HFFc6 (cell line): ENCODE measurements at regions not wholly inside any gene's neighbourhood (a gene's known extent, or its start where the extent isn't known, plus 50 kb on each side); places are given as distances from the start of the nearest gene placed in this dataset.

ENCODE experiments used
- DNase-seq: peaks from one replicate; pipeline ENCODE4 v3.0.0-alpha.2; 2018
- H3K27ac Mint-ChIP-seq: 2 replicates; pipeline ENCODE4 v1.8.0; 2020; ENCODE audit warnings: mild to moderate bottlenecking, mixed read lengths
- H3K27me3 Mint-ChIP-seq: 2 replicates; pipeline ENCODE4 v1.8.0; 2021; ENCODE audit warnings: mild to moderate bottlenecking, moderate library complexity, mixed read lengths; ENCODE audit not compliant: insufficient read depth
- H3K36me3 Mint-ChIP-seq: 2 replicates; pipeline ENCODE4 v1.8.0; 2021; ENCODE audit warnings: low read depth, mixed read lengths
- H3K4me1 Mint-ChIP-seq: 2 replicates; pipeline ENCODE4 v1.8.0; 2020; ENCODE audit warnings: low read depth, mixed read lengths
- H3K4me3 Mint-ChIP-seq: 2 replicates; pipeline ENCODE4 v1.8.0; 2020; ENCODE audit warnings: mild to moderate bottlenecking, moderate library complexity, mixed read lengths
- H3K9me3 Mint-ChIP-seq: 2 replicates; pipeline ENCODE4 v1.8.0; 2020; ENCODE audit warnings: mild to moderate bottlenecking, mixed read lengths
- TF ChIP-seq, protein P1 (sequence below): fragments of 200-600 bp; sonication (generic); IDR thresholded peaks from 2 replicates; pipeline ENCODE4 v1.5.0; 2021; ENCODE audit warnings: antibody characterized with exemption, mild to moderate bottlenecking

DNA sequence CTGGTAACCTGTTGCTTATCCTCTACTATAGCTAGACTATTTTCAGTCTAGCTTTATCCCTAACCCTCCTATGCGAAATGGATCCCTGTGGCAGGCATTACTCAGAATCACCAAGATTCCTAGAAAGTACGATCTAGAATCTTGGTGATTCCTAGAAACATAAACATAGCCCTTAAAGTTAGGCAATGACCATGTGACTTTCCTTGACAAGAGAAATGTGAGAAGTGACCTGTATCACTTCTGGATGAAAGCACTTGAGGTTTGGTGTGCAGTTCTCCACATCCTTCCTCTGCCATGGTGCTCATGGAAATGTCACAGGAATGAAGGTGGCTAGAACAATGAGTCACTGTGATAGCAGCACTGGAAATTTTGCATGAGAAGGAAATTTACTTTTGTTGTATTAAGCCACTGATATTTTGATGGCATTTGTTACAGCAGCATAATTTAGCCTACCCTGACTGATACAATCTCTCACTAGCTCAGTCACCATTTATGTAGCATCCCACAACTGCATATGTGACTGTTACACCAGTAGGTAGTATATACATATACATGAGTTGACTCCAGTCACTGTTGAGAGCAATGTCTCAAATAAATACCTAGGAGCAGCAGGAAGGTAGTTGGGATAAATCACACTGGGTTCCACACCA lies 68.3 kb upstream of the MAPRE2 start:
- Mint-ChIP-seq H3K4me1 (peaks cover 11% of the 10 kb centered on the region), H3K36me3 (no peaks in the 10 kb centered on the region), H3K27ac (no peak overlapping the region), H3K27me3 (peaks cover 18% of the 10 kb centered on the region), H3K4me3 (no peak overlapping the region), H3K9me3 (no peaks in the 10 kb centered on the region)
- TF ChIP-seq, protein P1, sequence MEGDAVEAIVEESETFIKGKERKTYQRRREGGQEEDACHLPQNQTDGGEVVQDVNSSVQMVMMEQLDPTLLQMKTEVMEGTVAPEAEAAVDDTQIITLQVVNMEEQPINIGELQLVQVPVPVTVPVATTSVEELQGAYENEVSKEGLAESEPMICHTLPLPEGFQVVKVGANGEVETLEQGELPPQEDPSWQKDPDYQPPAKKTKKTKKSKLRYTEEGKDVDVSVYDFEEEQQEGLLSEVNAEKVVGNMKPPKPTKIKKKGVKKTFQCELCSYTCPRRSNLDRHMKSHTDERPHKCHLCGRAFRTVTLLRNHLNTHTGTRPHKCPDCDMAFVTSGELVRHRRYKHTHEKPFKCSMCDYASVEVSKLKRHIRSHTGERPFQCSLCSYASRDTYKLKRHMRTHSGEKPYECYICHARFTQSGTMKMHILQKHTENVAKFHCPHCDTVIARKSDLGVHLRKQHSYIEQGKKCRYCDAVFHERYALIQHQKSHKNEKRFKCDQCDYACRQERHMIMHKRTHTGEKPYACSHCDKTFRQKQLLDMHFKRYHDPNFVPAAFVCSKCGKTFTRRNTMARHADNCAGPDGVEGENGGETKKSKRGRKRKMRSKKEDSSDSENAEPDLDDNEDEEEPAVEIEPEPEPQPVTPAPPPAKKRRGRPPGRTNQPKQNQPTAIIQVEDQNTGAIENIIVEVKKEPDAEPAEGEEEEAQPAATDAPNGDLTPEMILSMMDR: no peak
- no peak for DNase-seq

DNA sequence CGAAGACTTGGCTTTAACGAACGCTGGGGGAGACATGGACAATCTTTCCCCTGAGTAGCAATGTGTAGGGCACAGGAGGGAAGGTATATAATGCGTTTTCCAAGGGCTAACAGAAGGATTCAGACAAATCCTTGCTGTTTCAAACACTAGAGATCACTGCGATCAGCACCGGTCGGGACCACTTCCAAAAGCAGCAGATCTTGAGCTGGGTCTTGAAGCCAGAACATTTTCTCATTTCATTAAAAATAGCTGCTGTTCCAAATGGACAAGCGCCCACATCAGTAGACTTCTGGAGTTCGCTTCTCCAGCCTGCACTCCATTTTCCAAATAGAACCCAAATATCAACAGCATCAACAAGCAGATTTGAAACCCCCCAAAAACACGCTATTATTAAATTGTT lies 65.1 kb upstream of the MAPRE2 start:
- Mint-ChIP-seq H3K4me3 (peak overlapping the region; percentile 57), H3K9me3 (no peaks in the 10 kb centered on the region), H3K4me1 (peaks cover 30% of the 10 kb centered on the region), H3K27me3 (peaks cover 15% of the 10 kb centered on the region), H3K27ac (no peak overlapping the region), H3K36me3 (no peaks in the 10 kb centered on the region)
- DNase-seq: no peak
- TF ChIP-seq, protein P1: no peak

- H3K36me3 Mint-ChIP-seq: no peaks in the 10 kb centered on the region
- peaks cover 30% of the 10 kb centered on the region for H3K4me1 Mint-ChIP-seq
- no peak overlapping the region for H3K27ac Mint-ChIP-seq
- H3K9me3 Mint-ChIP-seq: no peaks in the 10 kb centered on the region
- peak overlapping the region; percentile 57 for H3K4me3 Mint-ChIP-seq
- DNase-seq: no peak
- TF ChIP-seq, protein P1: no peak
- peaks cover 15% of the 10 kb centered on the region for H3K27me3 Mint-ChIP-seq
Observed at GRCh38 chr18:34976534-34976898, 64.7 kb upstream of the MAPRE2 start.

GRCh38 chr18:34976899-34977837 lies 64.0 kb upstream of the MAPRE2 start:
- TF ChIP-seq, protein P1: no peak
- DNase-seq: no peak
- H3K27ac Mint-ChIP-seq: no peak overlapping the region; the same call in 1 of the 2 replicates
- H3K36me3 Mint-ChIP-seq: no peaks in the 10 kb centered on the region
- H3K4me1 Mint-ChIP-seq: peaks cover 30% of the 10 kb centered on the region
- peak overlapping the region; percentile 85 for H3K4me3 Mint-ChIP-seq
- H3K27me3 Mint-ChIP-seq: peaks cover 15% of the 10 kb centered on the region
- no peaks in the 10 kb centered on the region for H3K9me3 Mint-ChIP-seq

DNA sequence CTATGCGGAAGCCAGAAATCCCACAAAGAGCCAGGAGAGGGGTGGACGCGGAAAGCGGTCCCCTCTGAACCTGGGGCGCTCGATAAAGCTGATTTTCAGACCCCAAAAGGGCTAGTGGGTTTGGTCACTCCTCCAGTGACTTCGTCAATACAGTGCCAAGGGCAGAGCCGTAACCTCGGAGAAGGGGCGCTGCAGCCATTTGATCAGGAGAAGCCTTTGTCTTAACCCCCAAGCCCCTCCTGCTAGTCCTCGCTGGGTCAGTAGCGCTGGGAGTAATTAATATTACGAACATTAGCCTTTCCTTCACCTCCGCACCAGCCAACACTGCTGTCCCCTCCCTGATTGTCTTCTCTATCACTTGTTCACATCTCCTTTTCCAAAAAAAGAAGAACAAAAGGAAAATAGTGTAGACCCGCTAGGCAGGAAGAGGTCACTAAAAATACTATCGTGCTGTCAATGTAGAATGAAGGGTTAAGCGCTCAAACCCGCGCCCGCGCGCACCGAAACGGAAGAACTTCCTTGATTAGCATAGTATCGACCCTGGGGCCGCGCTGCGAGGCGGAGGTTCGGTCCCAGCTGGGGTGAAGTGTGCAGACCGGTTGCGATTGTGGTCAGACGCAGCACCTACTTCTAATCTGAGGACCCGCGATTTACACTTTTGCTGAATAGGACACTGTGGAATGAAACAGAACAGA lies 63.2 kb upstream of the MAPRE2 start:
- Mint-ChIP-seq H3K4me1 (peaks cover 30% of the 10 kb centered on the region), H3K27me3 (peaks cover 15% of the 10 kb centered on the region), H3K4me3 (peak overlapping the region; percentile 85), H3K9me3 (no peaks in the 10 kb centered on the region), H3K27ac (peak overlapping the region; percentile 89), H3K36me3 (no peaks in the 10 kb centered on the region)
- TF ChIP-seq, protein P1: no peak
- no peak for DNase-seq
